ENCODE measurements at regions not wholly inside any gene's neighbourhood (a gene's known extent, or its start where the extent isn't known, plus 50 kb on each side); places are given as distances from the start of the nearest gene placed in this dataset.

- TF ChIP-seq BHLHE40 (IDR thresholded peaks at IDR 0.05; ENCODE audit: borderline replicate concordance) (no peak), SP1 (IDR thresholded peaks at IDR 0.05) (no peak), ELF4 (IDR thresholded peaks at IDR 0.05) (no peak), ZNF384 (IDR thresholded peaks at IDR 0.05) (no peak), L3MBTL2 (conservative IDR thresholded peaks at IDR 0.05) (no peak), SUZ12 (IDR thresholded peaks at IDR 0.05) (no peak), FOXM1 (IDR thresholded peaks at IDR 0.05; ENCODE audit: borderline replicate concordance) (no peak), PKNOX1 (IDR thresholded peaks at IDR 0.05) (no peak), NFRKB (IDR thresholded peaks at IDR 0.05) (no peak), ARNT (IDR thresholded peaks at IDR 0.05) (no peak), FOXK2 (IDR thresholded peaks at IDR 0.05) (no peak)
Observed at GRCh38 chr14:53716578-53716977, 240.0 kb downstream of the BMP4 start.

Data from HEK293T (cell line).